ENCODE measurements at regions not wholly inside any gene's neighbourhood (a gene's known extent, or its start where the extent isn't known, plus 50 kb on each side); places are given as distances from the start of the nearest gene placed in this dataset.
"Not testable (repeated sequence)": the region's sequence is repeated elsewhere in the genome, so short reads cannot be mapped to it uniquely, and the experiment has no call there.

GRCh38 chr12:131223171-131223761 lies 269.6 kb downstream of the ADGRD1 start:
- H3K27me3 ChIP-seq = peaks cover 0 to 49% of the 10 kb centered on the region in 2 donors
- no peak overlapping the region for H3K4me3 ChIP-seq
- H3K27ac ChIP-seq = no peak overlapping the region
- TF ChIP-seq CTCF (IDR thresholded peaks at IDR 0.05) = no peak
- peak in 1 of 2 donors; percentile 58 for DNase-seq
- H3K9me3 ChIP-seq = no peaks in the 10 kb centered on the region
- no peaks in the 10 kb centered on the region for H3K36me3 ChIP-seq
- H3K4me1 ChIP-seq = peaks cover 0 to 13% (median 8%) of the 10 kb centered on the region in 4 donors
- intact Hi-C loops (cut with DNase I; ENCODE audit: low total_unique reads) = no loop called here

DNA sequence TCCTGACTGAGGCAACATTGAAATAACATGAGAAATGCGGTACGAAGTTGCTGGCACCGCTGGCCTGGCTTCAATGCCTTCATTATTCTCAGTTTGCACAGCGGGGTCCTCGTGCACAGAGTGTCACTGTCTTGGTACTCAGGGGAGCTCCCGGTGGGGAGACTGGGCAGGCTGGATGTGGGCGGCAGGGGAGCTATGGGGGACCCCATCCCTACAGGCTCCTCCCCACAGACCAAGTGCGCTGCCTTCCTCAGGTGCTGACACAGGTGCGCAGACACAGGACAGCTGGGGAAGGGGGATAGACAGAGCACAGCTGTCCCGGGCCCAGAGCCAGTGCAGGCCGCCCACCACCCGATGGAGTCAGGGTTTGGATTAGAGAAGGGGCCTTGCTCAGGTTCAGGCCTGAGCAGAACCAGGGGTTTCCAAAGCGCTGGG lies 270.1 kb downstream of the ADGRD1 start:
- Histone ChIP-seq H3K9me3 (no peaks in the 10 kb centered on the region), H3K27ac (no peak overlapping the region), H3K4me3 (no peak overlapping the region), H3K4me1 (peaks cover 0 to 13% (median 8%) of the 10 kb centered on the region in 4 donors), H3K27me3 (peaks cover 0 to 48% of the 10 kb centered on the region in 2 donors), H3K36me3 (no peaks in the 10 kb centered on the region)
- TF ChIP-seq CTCF (IDR thresholded peaks at IDR 0.05) = no peak
- intact Hi-C loops (cut with DNase I; ENCODE audit: low total_unique reads) = no loop called here
- peak in 1 of 2 donors; percentile 53 for DNase-seq

GRCh38 chr12:131224226-131225065 lies 270.7 kb downstream of the ADGRD1 start:
- H3K9me3 ChIP-seq; intact Hi-C loops (cut with DNase I; ENCODE audit: low total_unique reads); H3K27ac ChIP-seq; H3K4me3 ChIP-seq; H3K36me3 ChIP-seq: not testable (repeated sequence)
- H3K4me1 ChIP-seq = peaks cover 0 to 13% (median 8%) of the 10 kb centered on the region in 4 donors
- DNase-seq = peak in 1 of 2 donors; percentile 53
- H3K27me3 ChIP-seq = peaks cover 0 to 47% of the 10 kb centered on the region in 2 donors

GRCh38 chr12:131225066-131225380 lies 271.3 kb downstream of the ADGRD1 start:
- H3K36me3 ChIP-seq; H3K9me3 ChIP-seq; H3K27ac ChIP-seq; intact Hi-C loops (cut with DNase I; ENCODE audit: low total_unique reads); H3K4me3 ChIP-seq; DNase-seq: not testable (repeated sequence)
- Histone ChIP-seq H3K27me3 (peaks cover 0 to 47% of the 10 kb centered on the region in 2 donors), H3K4me1 (peaks cover 0 to 13% (median 8%) of the 10 kb centered on the region in 4 donors)

GRCh38 chr12:131226345-131227265 lies 272.9 kb downstream of the ADGRD1 start:
- Histone ChIP-seq H3K4me1 (peaks cover 0 to 13% (median 8%) of the 10 kb centered on the region in 4 donors), H3K4me3 (no peak overlapping the region), H3K9me3 (no peaks in the 10 kb centered on the region), H3K36me3 (no peaks in the 10 kb centered on the region), H3K27me3 (peaks cover 0 to 47% of the 10 kb centered on the region in 2 donors), H3K27ac (no peak overlapping the region)
- DNase-seq = no peak
- TF ChIP-seq CTCF (IDR thresholded peaks at IDR 0.05) = no peak
- intact Hi-C loops (cut with DNase I; ENCODE audit: low total_unique reads) = no loop called here

DNA sequence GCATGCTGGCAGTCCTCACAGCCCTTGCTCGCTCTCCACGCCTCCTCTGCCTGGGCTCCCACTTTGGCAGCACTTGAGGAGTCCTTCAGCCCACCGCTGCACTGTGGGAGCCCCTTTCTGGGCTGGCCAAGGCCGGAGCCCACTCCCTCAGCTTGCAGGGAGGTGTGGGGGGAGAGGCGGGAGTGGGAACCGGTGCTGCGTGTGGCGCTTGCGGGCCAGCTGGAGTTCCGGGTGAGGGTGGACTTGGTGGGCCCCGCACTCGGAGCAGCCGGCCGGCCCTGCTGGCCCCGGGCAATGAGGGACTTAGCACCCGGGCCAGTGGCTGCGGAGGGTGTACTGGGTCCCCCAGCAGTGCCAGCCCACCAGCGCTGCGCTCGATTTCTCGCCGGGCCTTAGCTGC lies 273.9 kb downstream of the ADGRD1 start:
- intact Hi-C loops (cut with DNase I; ENCODE audit: low total_unique reads) = not testable (repeated sequence)

DNA sequence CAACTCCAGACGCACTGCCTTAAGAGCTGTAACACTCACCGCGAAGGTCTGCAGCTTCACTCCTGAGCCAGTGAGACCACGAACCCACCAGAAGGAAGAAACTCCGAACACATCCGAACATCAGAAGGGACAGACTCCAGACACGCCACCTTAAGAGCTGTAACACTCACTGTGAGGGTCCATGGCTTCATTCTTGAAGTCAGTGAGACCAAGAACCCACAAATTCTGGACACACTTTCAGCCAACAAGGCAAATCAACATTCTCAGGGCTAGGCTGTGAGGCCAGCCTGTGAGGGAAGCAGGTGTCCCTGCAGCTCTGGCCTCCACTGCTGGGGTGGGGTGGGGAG lies 275.3 kb downstream of the ADGRD1 start:
- DNase-seq; intact Hi-C loops (cut with DNase I; ENCODE audit: low total_unique reads): not testable (repeated sequence)

More for the DNA sequence above, 273.9 kb downstream of the ADGRD1 start:
- not testable (repeated sequence) for H3K4me3 ChIP-seq, H3K27ac ChIP-seq, H3K36me3 ChIP-seq, H3K4me1 ChIP-seq, DNase-seq, H3K9me3 ChIP-seq
- peaks cover 0 to 41% of the 10 kb centered on the region in 2 donors for H3K27me3 ChIP-seq

More for the DNA sequence above, 275.3 kb downstream of the ADGRD1 start:
- not testable (repeated sequence) for H3K4me3 ChIP-seq, H3K9me3 ChIP-seq, H3K36me3 ChIP-seq, H3K27ac ChIP-seq, H3K4me1 ChIP-seq
- peaks cover 0 to 34% of the 10 kb centered on the region in 2 donors for H3K27me3 ChIP-seq
